Natural killer cell (primary cell): ENCODE measurements at regions not wholly inside any gene's neighbourhood (a gene's known extent, or its start where the extent isn't known, plus 50 kb on each side); places are given as distances from the start of the nearest gene placed in this dataset.

Experiments used
- ATAC-seq, 3 donors: fragments of 150-1000 bp in 2 of 3; fragments of 200-7000 bp in 1 of 3; cut with Tn5 transposase; 1 replicate in 1 of 3; 2 replicates in 2 of 3; pipeline ENCODE4 v1.10.0; 2021; ENCODE audit warnings: mild to moderate bottlenecking in 2 of 3, moderate library complexity in 2 of 3
- DNase-seq, 2 donors: peaks; one replicate each; pipeline versions ENCODE4 v3.0.0 to v3.0.0-alpha.2; 2013 to 2021; ENCODE audit warnings: mixed read lengths in 1 of 2
- H3K27ac ChIP-seq: one replicate; pipeline ENCODE4 v1.5.1; 2013; ENCODE audit warnings: mild to moderate bottlenecking, low read length
- H3K27me3 ChIP-seq: one replicate; pipeline ENCODE4 v1.6.1; 2013; ENCODE audit warnings: low read length; ENCODE audit not compliant: control insufficient read depth, insufficient read depth
- H3K36me3 ChIP-seq: one replicate; pipeline ENCODE4 v1.6.1; 2013; ENCODE audit warnings: low read length; ENCODE audit not compliant: control insufficient read depth, insufficient read depth
- H3K4me1 ChIP-seq: one replicate; pipeline ENCODE4 v1.6.1; 2013; ENCODE audit warnings: low read length; ENCODE audit not compliant: control insufficient read depth, insufficient read depth
- H3K4me3 ChIP-seq: one replicate; pipeline ENCODE4 v1.5.1; 2013; ENCODE audit warnings: low read length
- H3K9me3 ChIP-seq: one replicate; pipeline ENCODE4 v1.6.1; 2013; ENCODE audit warnings: low read length; ENCODE audit not compliant: control insufficient read depth, insufficient read depth
- H3K27ac Mint-ChIP-seq, 2 donors: one replicate each; pipeline ENCODE4 v1.8.0; 2022; ENCODE audit warnings: mild to moderate bottlenecking in 2 of 2, mixed read lengths in 2 of 2, moderate library complexity in 1 of 2
- H3K27me3 Mint-ChIP-seq, 2 donors: one replicate each; pipeline ENCODE4 v1.8.0; 2022; ENCODE audit warnings: low read depth in 2 of 2, mixed read lengths in 2 of 2
- H3K36me3 Mint-ChIP-seq: one replicate; pipeline ENCODE4 v1.8.0; 2022; ENCODE audit warnings: mixed read lengths
- H3K4me1 Mint-ChIP-seq, 2 donors: one replicate each; pipeline ENCODE4 v1.8.0; 2022; ENCODE audit warnings: mixed read lengths in 2 of 2
- H3K4me3 Mint-ChIP-seq: one replicate; pipeline ENCODE4 v1.8.0; 2022; ENCODE audit warnings: mild to moderate bottlenecking, moderate library complexity, mixed read lengths
- H3K9me3 Mint-ChIP-seq, 2 donors: one replicate each; pipeline ENCODE4 v1.8.0; 2022; ENCODE audit warnings: mixed read lengths in 2 of 2
- WGBS: methylation state at CpG from one replicate; pipeline ENCODE4 v1.1.7; 2013; ENCODE audit warnings: missing lambda C conversion rate; ENCODE audit not compliant: insufficient coverage; 5-methylcytosine and 5-hydroxymethylcytosine counted together
- intact Hi-C: fragments of 100-400 bp; cut with micrococcal nuclease; formaldehyde crosslinking; loops from one replicate; pipeline ENCODE4 v1.14.2; 2022
- TF ChIP-seq, protein P1 (sequence below): fragments of 200-600 bp; IDR thresholded peaks from one replicate; pipeline ENCODE4 v1.8.0; 2022; ENCODE audit warnings: antibody characterized with exemption

- Histone ChIP-seq H3K27ac (no peak overlapping the region), H3K27me3 (no peaks in the 10 kb centered on the region), H3K4me1 (no peaks in the 10 kb centered on the region), H3K4me3 (no peak overlapping the region), H3K9me3 (no peaks in the 10 kb centered on the region), H3K36me3 (no peaks in the 10 kb centered on the region)
- Mint-ChIP-seq H3K27me3 (no peaks in the 10 kb centered on the region), H3K4me1 (no peaks in the 10 kb centered on the region), H3K4me3 (no peak overlapping the region), H3K9me3 (peaks cover 0 to 5% of the 10 kb centered on the region in 2 donors), H3K36me3 (no peaks in the 10 kb centered on the region), H3K27ac (no peak overlapping the region)
- intact Hi-C loops, result no loop called here
- ATAC-seq (no peak), DNase-seq (peak in 1 of 2 donors; percentile 3)
- TF ChIP-seq, protein P1, sequence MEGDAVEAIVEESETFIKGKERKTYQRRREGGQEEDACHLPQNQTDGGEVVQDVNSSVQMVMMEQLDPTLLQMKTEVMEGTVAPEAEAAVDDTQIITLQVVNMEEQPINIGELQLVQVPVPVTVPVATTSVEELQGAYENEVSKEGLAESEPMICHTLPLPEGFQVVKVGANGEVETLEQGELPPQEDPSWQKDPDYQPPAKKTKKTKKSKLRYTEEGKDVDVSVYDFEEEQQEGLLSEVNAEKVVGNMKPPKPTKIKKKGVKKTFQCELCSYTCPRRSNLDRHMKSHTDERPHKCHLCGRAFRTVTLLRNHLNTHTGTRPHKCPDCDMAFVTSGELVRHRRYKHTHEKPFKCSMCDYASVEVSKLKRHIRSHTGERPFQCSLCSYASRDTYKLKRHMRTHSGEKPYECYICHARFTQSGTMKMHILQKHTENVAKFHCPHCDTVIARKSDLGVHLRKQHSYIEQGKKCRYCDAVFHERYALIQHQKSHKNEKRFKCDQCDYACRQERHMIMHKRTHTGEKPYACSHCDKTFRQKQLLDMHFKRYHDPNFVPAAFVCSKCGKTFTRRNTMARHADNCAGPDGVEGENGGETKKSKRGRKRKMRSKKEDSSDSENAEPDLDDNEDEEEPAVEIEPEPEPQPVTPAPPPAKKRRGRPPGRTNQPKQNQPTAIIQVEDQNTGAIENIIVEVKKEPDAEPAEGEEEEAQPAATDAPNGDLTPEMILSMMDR, result no peak
These were observed 117.2 kb downstream of the TEX13C start for GRCh38 chrX:125436855-125437254.

GRCh38 chrX:125439194-125439849 is 119.7 kb downstream of the TEX13C start:
- Histone ChIP-seq H3K27me3 (no peaks in the 10 kb centered on the region), H3K27ac (no peak overlapping the region), H3K4me3 (no peak overlapping the region), H3K9me3 (no peaks in the 10 kb centered on the region), H3K4me1 (no peaks in the 10 kb centered on the region), H3K36me3 (no peaks in the 10 kb centered on the region)
- WGBS, result 31% methylated on average over 1 of the region's 3 CpGs
- no peaks in the 10 kb centered on the region for H3K27me3 Mint-ChIP-seq
- DNase-seq (no peak), ATAC-seq (no peak)
- H3K27ac Mint-ChIP-seq, result no peak overlapping the region
- no peak overlapping the region for H3K4me3 Mint-ChIP-seq
- TF ChIP-seq, protein P1, result no peak
- H3K4me1 Mint-ChIP-seq, result no peaks in the 10 kb centered on the region
- no peaks in the 10 kb centered on the region for H3K36me3 Mint-ChIP-seq
- intact Hi-C loops, result no loop called here
- peaks cover 0 to 7% of the 10 kb centered on the region in 2 donors for H3K9me3 Mint-ChIP-seq

GRCh38 chrX:125444659-125445058 is 125.0 kb downstream of the TEX13C start:
- no peak overlapping the region for H3K4me3 ChIP-seq
- no peaks in the 10 kb centered on the region for H3K27me3 ChIP-seq
- H3K27me3 Mint-ChIP-seq, result peaks cover 0 to 7% of the 10 kb centered on the region in 2 donors
- no peaks in the 10 kb centered on the region for H3K4me1 ChIP-seq
- 100% methylated on average over 1 of the region's 1 CpG for WGBS
- peaks cover 0 to 6% of the 10 kb centered on the region in 2 donors for H3K9me3 Mint-ChIP-seq
- H3K27ac Mint-ChIP-seq, result no peak overlapping the region
- H3K27ac ChIP-seq, result no peak overlapping the region
- no peaks in the 10 kb centered on the region for H3K36me3 Mint-ChIP-seq
- ATAC-seq, result no peak
- intact Hi-C loops, result no loop called here
- no peak for DNase-seq
- no peaks in the 10 kb centered on the region for H3K36me3 ChIP-seq
- H3K9me3 ChIP-seq, result no peaks in the 10 kb centered on the region
- no peaks in the 10 kb centered on the region for H3K4me1 Mint-ChIP-seq
- no peak overlapping the region for H3K4me3 Mint-ChIP-seq
- TF ChIP-seq, protein P1, result no peak

GRCh38 chrX:125475482-125475881 is 155.8 kb downstream of the TEX13C start:
- ATAC-seq, result no peak

More at GRCh38 chrX:125475482-125475881, 155.8 kb downstream of the TEX13C start:
- Mint-ChIP-seq H3K27ac (no peak overlapping the region), H3K36me3 (no peaks in the 10 kb centered on the region), H3K27me3 (no peaks in the 10 kb centered on the region), H3K4me3 (no peak overlapping the region), H3K4me1 (no peaks in the 10 kb centered on the region), H3K9me3 (no peaks in the 10 kb centered on the region)
- intact Hi-C loops, result no loop called here
- H3K4me3 ChIP-seq, result no peak overlapping the region
- H3K27me3 ChIP-seq, result no peaks in the 10 kb centered on the region
- no peaks in the 10 kb centered on the region for H3K9me3 ChIP-seq
- TF ChIP-seq, protein P1, result no peak
- H3K27ac ChIP-seq, result no peak overlapping the region
- no peaks in the 10 kb centered on the region for H3K36me3 ChIP-seq
- no peak for DNase-seq
- H3K4me1 ChIP-seq, result no peaks in the 10 kb centered on the region
